HG02885 (cell line): ENCODE measurements at regions not wholly inside any gene's neighbourhood (a gene's known extent, or its start where the extent isn't known, plus 50 kb on each side); places are given as distances from the start of the nearest gene placed in this dataset.
A peak's percentile ranks its signal among the peaks of the same experiment; 100 is the strongest.

Source experiments
- ATAC-seq: cut with Tn5 transposase; IDR thresholded peaks from one replicate; pipeline ENCODE4 v1.9.1; 2021; ENCODE audit warnings: mild to moderate bottlenecking; ENCODE audit not compliant: unreplicated experiment, poor library complexity

DNA sequence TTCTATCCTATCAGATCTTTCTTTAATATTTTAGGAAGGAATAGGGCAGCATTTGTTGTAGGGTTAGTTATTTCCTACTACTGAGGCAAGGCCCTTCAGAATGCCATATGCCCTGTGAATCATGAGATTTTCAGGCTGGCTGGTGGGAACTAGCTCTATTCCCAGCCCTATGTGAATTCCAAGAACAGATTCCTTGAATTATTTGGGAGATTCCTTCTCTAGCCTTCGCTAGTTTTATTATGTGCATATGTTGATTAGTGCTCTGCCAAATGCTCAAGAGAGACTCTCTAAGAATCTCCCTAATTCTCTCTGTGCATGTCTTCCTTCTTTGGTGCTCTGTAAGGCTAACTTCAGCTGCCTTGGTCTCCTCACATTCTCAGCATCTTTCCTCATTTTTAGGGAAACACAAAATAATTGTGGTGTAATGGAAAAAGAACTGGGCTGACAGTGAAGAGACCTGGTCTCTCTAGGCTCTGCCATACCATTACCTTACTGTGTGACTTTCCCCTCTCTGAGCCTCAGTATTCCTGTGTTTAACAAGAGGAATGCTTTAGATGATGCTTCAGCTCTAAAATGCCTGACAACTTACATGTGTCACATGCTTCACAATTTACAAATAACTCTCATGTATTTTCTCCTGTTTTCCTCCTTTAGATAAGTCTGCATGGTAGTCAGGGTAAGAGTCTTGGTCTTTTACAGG, 79.7 kb downstream of the VMA21 start:
- no peak for ATAC-seq

DNA sequence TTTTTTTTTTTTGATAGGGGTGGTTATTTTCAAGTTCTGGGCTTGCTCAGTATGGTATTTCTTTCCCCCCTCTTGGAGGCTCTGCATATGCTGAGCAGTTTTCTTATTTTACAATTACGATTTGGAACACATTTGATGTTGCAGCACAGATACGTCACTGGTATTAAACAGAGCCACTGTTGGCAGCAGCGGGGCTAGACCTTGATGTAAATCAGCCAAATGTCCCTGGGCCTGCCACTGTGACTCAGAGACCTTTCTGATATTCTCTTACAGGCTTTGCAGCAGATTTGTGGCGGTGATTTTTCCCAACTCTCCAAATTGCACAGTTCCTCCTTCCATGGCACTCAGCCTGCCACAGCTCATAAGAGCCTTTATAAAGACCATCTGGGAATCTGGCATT, 81.1 kb downstream of the VMA21 start:
- ATAC-seq, result no peak

DNA sequence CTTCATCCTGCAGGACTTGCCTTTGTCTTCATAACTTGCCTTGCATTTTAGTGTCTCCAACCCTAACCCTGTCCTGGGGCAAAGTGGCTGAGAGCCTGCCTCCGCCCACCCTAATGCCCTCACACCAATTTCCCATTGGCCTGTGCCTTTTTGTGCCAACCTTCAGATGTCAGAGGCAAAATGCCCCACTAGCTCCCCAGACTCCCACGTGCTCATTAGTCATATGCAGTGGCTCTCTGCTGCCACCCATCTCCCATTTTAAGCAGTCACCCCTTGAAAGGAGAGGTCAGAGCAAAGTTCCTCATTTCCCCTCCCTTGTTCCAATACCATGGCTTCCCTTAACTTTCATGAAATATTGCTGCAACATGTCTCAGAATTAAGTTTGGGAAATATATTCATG, 74.8 kb upstream of the PASD1 start:
- ATAC-seq, result peak; percentile 77

DNA sequence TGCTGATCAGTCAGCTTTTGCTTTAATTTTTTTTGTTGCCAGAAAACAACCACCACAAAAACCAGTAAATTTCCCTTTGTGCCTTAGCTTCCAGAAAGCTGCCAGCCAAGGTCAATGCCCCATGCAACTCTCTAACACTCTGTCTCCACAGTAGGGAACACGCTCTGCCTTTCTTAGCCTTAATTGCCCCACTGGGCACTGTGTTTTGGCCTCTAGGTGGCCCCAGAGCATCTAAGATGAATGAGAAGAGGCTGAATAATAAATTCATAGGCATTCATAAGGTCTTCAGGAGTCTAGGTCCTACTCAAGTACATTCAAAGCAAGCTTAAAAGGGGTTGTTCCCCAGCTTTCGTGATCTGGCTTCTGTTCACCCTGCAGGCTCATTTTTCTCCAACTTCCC, 57.7 kb upstream of the PASD1 start:
- ATAC-seq, result peak; percentile 50

DNA sequence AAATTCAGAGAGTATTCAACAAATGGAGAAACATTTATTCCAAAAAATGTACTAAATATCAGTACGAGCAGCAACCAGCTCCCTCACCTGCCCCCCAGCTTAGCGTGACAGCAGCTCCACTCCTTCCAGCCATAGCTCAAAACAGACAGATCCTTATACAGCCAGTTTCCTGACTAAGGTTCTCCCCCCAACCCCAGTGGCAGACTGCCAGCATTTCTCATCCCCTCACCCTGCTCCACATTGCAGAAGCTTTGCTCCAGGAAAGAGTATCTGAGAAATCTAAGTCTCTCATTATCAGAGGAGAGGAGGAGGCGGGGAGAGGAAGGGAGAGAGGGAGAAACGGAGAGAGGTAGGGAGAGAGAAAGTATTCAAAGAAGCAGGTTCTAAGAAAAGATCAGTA, 53.3 kb upstream of the PASD1 start:
- ATAC-seq, result no peak

DNA sequence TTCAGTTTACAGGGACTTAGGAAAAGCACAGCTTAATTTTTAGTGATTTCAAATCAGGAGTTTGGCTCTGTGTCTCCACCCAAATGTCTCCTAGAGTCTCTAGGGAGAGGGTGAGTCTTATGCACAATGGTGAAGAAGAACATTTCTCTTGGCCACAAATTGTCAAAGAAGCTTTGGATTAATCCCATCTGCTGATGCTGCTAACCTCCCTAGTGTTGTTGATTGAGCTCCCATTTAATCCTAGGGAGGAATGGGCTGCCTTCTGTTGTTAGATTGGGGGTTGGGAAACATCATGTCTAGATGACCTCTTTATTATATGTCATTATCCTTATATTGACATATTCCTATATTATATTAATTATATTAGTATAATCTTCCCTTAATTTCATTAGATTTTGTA, 50.0 kb upstream of the PASD1 start:
- no peak for ATAC-seq
